Epithelial cell of prostate (primary cell): ENCODE measurements at regions not wholly inside any gene's neighbourhood (a gene's known extent, or its start where the extent isn't known, plus 50 kb on each side); places are given as distances from the start of the nearest gene placed in this dataset.

ENCODE experiments used
- DNase-seq: peaks from one replicate; pipeline ENCODE4 v3.0.0-alpha.2; 2011; ENCODE audit warnings: low read depth, low spot score
- H3K27ac ChIP-seq: fragments of 450-650 bp; 2 replicates; pipeline ENCODE4 v1.5.1; 2017; ENCODE audit warnings: mild to moderate bottlenecking

DNA sequence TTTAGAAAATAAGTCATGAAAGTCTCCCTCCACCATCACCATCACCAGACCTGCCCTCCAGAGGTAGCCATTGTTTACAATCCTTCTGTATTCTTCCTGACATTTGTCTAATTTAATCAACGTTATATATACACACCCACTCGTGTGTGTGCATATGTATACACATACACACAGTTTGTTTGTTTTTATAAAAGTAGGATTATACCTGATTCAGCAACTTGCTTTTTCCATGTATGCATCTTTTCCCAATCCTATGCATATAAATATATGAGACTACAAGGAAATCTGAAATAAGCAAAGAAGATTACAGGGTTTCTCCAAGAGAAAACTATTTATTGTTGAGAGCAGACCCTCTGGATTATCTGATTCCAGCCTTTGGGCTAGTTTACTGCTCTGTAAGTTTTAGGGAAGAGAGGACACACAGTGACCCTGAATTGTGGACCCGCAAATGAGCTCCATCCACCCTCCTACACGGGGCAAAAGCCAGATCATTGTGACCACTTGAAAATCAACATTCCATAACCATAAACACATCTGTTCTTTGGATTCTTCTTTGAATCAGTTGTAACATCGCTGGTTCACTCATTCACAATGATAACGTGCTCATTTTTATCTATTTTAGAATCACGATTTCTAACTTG is 104.3 kb downstream of the CPN2 start:
- H3K27ac ChIP-seq, result no peak overlapping the region
- no peak for DNase-seq

DNA sequence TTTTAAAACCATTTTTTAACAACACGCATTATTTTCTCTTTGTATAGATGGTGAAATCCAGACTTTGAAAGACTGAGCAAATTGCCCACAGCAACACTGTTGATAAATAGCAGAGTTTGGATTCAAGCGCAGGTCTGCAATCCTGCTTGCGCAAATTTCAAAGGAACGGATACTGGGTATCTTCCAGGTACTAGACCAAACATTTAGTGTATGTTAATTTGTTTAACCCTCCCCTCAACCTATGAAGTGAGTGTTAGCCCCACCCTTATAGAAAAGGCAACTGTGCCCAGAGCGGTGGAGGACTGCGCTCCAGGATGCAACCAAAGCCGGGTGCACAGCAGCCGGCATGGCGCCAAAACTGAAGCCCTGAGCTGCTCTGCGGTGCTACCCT is 103.8 kb downstream of the CPN2 start:
- no peak for DNase-seq

DNA sequence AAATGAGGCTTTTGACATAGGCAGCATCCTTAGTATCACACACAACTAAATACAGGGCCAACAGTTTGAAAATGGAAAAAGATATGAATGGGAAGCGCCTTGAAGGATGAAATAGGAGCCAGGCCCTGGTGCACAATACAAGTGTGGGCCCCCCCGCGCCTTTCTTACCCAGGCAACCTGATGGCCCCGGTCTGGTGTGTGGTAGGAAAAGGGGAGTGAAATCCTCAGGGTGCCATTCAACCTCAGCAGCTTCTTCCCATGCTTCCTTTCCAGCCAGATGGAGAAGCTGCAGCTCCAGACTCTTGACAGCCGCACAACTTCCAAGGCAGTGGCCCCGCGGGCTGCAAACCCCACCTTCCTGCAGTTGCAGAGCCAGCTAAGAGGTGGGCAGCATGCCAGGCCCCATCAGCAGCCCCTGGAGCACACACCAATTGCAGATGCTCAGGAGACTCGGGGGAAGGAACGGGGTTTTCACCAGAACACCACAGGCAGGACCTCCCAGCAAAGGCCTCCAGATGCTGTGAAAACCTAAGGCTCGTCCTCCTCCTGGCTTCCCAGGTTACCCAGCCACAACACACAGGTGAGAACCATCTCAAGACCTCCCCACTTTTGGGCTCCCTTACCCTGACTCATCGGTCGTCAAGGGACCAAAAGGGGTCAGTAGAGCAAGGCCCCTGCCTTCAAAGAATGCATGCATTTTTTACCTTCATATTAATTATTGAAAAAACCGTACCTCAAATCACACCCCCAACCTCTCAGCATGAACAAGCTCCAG is 101.6 kb downstream of the CPN2 start:
- no peak for DNase-seq
- no peak overlapping the region for H3K27ac ChIP-seq

More for the DNA sequence above, 103.8 kb downstream of the CPN2 start:
- H3K27ac ChIP-seq, result no peak overlapping the region

DNA sequence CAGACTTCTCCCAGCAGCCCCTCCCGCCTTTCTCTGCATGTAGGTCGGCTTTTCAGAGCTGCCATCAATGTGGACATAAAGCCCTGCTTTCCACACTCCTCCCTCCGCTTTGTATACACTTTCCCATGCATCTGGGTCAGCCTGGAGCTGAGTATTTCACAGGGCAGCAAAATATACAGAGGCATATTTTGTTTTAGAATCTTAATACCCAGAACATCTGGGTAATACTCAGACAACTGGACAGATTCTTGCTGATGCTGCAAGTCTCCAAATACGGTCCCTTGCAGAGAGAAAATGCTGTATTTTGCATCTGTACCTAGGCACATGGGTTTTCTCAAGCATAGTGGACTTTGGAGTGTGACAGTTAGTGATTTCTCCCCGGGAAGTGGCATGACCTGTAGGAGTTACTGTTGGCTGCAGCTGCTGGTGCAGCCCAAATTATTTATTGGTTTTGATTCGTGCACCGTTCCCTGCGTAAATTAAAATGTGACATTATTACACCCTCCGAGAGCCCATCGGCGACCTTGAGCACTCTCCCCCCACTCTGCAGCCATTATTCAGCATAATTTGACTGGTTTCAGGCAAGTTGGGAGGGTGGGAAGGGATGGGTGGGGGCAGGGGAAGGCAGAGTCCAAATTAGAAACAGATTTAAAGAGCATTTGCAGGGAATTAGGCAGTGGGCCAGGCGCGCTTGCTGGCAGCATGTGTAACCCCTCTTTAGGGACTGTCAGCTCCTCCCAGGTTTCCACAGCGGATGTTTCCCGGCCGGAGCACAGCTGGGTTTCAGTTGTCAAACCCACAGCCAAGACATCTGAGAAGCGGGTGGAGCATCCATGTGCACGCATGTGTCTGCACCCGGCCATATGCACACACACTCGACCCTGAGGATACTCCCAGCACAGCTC is 100.8 kb downstream of the CPN2 start:
- no peak for DNase-seq
- H3K27ac ChIP-seq, result no peak overlapping the region

DNA sequence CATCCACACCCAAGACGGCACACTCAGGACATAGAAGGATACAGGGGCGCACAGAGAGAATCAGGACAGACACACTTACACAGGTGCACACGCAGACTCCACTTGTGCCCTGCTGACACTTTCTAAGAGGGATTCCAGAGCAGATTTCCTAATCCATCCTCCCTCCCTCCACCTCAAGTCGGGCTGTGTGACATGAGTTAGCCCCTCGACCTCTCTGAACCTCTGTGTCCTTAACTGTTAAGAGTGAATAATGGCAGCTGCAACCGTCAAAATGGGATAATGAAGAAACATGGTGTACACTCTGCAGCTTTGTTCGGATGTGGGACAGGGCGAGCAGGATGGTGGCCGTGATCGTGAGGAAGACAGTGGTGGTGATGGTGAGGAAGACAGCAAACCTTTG is 100.1 kb downstream of the CPN2 start:
- no peak overlapping the region for H3K27ac ChIP-seq
- DNase-seq, result no peak

DNA sequence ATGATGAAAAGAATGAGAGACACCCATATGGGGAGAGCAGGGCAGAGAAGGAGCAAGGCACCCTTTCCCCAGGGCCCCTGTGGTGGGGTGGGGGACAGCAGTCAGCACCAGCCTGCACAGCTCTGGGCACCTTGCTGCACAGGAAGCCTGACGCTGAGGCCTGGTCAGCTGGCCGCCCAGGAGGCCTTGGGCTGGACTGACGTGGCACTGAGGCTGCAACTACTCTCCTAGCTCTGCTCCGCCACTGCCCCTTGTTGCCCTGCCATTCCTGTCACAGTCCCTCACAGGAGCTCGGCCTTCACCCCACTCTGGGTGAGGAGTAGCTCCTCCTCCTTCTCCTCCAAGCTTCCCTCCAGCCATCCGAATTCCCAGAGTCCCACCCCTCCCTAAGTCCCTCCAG is 99.7 kb downstream of the CPN2 start:
- no peak for DNase-seq
- H3K27ac ChIP-seq, result no peak overlapping the region

DNA sequence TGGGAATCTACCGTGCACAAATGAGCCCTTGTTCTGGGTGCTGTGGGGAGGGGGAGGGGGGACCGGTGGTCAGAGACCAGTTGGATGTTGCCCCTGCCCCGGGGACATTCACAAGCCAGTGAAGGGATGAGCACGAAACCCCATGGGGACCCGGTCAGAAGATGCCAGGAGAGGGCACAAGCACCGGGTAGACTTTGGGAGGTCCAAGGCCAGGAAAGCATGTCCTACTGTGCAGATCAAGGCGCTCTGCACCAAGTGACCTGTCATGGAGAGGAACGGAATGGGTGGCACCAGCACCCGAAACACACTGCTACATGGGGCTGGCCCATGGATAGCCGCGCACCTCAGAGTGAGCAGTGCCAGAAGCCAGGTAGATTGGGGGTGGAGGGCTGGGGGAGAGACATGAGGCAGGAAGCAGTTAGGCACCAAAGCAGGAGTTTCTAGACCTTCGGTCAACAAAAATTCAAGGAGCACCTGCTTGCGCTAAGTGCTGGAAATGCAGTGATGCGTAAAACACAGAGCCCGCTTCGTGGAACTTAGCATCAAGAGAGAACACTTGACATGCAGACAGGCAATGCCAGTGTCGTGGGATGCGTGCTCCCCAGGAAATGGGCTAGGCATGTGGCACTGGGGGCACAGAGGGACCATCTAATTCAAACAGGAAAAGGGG is 99.1 kb downstream of the CPN2 start:
- no peak for DNase-seq
- H3K27ac ChIP-seq, result no peak overlapping the region

DNA sequence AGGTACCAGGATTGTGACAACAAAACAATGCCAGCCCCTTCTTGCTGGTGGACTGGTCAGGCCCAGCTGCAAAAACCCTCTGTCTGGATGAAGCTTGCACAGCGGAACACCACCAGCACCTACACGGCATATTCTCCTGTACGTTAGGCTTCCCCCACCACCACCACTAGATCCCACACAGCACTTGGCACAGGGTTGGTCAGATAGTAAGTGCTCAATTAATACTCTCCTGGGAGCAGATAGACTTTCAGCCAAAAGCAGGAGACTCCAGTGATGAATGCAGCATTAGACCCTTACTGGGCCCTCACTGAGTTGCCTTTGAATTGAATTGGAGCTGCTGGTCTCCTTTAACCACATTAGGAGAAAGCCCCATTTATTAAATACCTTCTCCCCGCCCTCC is 97.9 kb downstream of the CPN2 start:
- no peak for DNase-seq
- no peak overlapping the region for H3K27ac ChIP-seq

DNA sequence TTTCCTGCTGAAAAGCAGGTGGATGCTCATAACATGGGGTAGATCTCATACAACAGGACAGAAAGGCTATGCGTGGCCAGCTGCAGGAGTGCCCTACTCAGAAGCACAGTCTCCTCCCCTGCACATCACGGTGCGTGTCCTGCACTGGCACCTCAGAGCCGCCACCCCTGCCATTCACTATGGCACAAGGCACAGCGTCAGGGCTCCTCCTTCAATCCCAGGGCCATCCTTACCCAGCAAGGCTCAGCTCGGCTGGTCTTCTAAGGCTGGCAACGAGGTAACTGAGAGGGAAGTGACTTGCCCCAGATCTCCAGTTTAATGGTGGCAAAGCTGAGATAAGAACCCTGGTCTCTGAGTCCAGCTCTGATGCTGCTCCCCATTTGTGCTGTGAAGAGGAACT is 97.1 kb downstream of the CPN2 start:
- no peak for DNase-seq
- no peak overlapping the region for H3K27ac ChIP-seq

DNA sequence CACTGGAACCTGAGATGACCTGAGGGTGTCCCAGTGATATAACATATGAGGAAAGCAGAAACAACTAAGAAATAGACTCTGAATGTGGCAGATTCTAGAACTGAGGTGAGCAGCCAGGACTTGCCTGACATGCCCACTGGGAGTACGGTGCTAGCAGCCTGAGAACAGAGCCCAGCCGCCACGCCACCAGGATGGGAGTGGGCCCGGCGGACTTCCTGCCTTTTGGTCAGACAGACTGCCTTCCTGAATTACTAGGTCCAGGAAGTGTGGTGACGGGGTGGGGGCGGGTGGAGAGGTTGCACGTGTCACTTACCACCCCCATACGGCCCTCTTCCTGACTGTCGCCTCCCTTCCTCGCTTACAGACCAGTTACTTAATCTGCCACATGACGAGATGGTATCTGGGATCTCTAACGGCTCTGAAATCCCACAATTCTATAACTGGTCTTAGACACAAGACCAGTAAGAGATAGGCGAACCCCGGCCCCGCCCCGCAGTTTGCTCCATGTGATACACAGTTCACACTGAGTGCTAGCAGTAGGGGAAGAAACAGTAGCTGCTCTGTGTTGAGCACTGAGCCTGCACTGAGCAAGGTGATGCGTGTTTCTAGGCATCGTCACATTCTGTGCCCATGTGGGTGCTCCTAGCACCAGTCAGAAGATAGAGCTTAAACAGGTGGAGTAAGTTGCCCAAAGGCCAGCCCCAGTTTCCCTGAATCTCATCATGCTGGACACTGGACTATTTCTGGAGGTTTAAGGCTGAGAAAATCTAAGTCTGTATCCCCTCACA is 95.7 kb downstream of the CPN2 start:
- no peak for DNase-seq
- no peak overlapping the region for H3K27ac ChIP-seq

DNA sequence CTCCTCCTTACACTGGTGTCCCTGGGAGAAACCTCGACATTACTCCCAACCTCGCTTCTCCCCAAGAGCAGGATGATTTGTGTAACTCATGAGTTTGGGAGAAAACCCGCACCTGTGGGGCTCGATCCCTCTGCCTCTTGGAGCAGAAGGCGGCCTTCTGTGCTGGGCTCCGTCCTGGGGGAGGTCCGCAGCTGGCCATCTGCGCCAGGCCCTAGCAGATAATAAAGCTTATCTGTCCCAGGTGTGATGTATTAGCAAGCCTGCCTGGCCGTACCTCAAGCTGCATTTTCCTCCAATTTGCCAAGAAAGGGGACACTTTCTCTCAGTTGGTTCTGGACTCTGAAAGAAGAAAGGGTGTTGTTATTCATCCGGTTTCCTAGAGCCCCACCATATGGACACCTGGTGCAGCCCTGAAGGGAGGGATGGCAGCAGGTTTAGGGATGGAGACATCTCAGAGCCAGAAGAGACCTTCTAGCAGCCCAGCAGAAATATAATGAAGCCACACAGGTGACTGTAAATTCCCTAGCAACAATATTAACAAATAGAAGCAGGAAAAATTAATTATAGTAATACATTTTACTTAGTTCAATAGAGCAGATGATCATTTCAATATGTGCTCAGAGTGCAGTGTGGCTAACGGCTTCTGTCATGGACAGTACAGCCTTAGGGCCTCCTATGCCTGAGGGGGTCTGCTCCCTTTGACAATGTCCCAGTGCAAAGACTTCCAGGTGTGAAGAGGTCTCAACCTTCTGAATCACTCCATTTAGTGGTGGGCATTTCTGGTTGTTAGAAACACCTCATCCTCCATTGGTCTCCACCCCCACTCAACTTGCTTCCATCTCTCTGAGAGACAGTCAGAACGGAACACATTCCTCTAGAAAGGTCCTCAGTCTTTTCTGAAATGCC is 94.8 kb downstream of the CPN2 start:
- no peak for DNase-seq
- no peak overlapping the region for H3K27ac ChIP-seq

DNA sequence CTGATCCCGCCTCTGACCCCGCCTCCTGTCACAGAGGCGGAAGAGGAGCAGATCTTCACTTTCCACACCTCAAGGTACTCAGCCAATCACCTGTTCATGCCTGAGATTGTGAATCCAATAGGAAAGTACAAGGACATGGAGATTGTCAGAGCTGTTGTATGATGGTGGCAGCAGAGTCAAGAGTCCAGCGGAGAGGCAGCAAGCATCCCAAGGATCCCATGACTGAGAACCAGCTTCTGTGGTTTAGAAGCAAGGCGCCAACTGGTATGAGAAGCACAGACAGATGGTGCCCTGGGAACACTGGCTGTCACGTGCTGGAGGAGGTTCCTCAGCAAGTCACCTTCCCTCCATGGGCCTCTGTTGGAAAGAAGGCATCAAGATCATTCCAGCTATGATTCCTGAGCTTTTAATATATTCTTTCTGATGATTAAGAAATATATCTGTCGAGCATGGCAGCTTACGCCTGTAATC is 93.9 kb downstream of the CPN2 start:
- no peak overlapping the region for H3K27ac ChIP-seq
- no peak for DNase-seq

DNA sequence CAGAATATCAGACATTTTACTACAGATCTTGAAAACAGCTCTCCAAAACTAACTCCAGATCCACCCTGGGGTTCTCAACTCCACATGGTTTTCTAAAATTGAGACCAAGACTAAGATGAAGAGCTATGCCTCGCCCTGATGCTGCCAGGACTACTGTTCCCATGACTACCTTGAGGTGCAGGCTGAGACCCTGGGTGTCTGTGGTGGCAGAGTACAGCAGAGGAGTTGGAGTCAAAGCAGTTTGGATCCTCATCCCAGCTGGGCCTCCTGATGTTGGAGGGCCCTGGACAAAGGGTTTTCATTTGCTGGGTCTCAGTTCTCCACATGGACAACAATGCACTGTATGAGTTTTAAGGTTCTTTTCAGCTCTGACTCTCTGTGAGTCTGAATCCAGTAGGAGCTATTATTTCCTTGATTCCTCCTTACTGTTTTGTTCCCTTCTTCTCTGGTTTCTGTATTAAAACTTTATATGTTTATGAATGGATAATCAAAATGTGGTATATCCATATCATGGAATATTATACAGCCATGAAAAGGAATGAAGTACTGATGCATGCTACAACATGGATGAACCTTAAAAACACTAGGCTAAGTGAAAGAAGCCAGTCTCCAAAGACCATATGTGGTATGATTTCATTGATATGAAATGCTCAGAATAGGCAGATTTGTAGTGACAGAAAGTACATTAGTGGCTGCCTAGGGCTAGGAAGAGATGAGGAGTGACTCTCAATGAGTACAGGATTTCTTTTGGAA is 93.0 kb downstream of the CPN2 start:
- no peak for DNase-seq
- H3K27ac ChIP-seq, result no peak overlapping the region

DNA sequence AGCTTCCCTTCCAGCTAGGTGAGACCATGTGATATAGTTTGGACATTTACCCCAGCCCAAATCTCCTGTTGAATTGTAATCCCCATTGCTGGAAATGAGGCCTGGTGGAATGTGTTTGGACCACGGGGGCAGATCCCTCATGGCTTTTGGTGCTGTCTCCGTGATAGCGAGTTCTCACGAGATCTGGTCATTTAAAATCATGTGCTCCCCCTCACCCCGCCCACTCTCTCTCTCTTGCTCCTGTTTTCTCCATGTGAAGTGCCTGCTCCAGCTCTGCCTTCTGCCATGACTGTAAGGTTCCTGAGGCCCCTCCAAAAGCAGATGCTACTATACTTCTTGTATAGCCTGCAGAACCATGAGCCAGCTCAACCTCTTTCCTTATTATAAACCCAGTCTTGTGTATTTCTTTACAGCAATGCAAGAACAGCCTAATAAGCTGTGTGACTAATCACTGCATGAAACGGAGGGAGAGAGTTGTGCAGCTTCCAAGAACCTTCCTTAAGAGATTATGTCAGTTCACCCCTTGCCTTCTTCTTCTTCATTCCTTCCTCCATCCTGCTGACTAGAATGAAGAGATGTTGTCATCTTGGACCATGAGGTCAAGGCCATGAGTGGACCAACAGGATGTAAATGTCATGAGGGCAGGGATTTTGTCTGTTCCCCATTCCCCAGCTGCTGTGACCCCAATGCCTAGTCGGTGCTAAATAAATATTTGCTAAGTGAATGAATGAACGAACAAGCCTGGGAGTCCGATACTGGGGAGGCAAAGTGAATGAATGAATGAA is 91.0 kb downstream of the CPN2 start:
- no peak overlapping the region for H3K27ac ChIP-seq
- DNase-seq, result no peak

DNA sequence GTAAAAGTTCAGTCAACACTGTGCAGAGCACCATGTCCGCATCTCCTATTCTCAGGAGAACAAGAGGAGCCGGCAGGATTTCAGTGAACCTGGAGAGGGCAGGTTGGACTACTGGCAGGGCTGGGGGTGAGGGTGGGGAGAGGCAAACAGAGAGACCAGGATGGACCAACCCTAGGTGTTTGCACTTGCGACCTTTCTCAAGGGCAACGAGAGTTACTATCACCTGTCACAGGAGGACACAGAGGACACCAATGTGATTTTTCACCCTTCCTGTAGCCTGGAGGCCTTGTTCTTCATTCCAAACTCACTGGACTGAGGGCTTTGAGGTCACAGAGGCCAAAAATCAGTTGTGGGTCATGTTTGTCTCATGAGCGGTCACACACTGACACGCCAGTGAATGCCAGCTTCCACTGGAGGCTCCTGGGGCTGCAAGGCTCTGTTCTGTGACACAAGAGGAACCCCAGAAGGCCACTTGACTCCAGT is 89.5 kb downstream of the CPN2 start:
- no peak overlapping the region for H3K27ac ChIP-seq
- no peak for DNase-seq

DNA sequence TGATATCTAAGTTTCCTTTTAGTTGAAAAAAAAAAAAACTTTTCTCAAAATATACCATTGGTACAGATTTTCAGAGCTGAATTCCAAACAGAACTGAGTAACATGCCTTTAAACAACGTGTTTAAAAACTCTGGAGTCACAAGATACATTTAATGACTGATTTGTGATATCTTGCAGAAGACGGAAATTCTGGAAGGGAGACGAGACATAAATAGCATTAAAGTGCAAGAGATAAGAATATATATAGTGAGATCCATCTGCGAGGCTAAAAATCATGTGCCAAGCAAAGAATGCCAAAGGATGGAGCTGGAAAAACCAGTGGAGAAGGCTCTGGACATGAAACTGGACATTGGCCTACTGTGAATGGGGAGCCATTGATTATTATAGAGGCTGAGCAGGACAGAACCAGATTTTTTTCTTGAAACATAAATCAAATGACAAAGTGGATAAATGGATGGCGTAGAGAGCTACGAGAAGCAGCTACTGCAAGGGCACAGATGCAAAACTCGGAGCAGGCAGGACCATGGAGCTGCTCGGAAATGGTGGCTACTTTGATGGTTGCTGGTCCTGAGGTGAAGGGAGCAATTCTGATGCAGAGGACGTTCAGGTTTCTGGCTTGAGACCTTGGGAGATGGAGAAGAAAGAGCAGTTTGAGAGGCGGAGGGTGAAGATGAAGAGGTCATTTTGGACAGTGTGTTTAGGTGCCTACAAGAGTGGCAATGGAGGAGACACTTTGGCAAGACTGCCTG is 88.8 kb downstream of the CPN2 start:
- DNase-seq, result no peak

More for the DNA sequence above, 88.8 kb downstream of the CPN2 start:
- H3K27ac ChIP-seq, result no peak overlapping the region
